Hematopoietic multipotent progenitor cell treated with erythropoietin and hydrocortisone succinate and interleukin-3 and kit ligand, for 17 days (in vitro differentiated cells): ENCODE measurements at regions not wholly inside any gene's neighbourhood (a gene's known extent, or its start where the extent isn't known, plus 50 kb on each side); places are given as distances from the start of the nearest gene placed in this dataset.

Experiments
- DNase-seq: peaks from one replicate; pipeline ENCODE4 v3.0.0-alpha.2; 2015; ENCODE audit warnings: low spot score

- DNase-seq, result no peak
These were observed 94.4 kb upstream of the HDAC4 start for GRCh38 chr2:239495175-239495574.

- no peak for DNase-seq
These were observed 93.8 kb upstream of the HDAC4 start for GRCh38 chr2:239494578-239494977.

GRCh38 chr2:239489481-239489880 lies 88.7 kb upstream of the HDAC4 start:
- DNase-seq, result no peak

GRCh38 chr2:239488125-239488524 lies 87.3 kb upstream of the HDAC4 start:
- no peak for DNase-seq

- no peak for DNase-seq
These were observed 86.5 kb upstream of the HDAC4 start for GRCh38 chr2:239487272-239487671.

GRCh38 chr2:239485622-239486021 lies 84.8 kb upstream of the HDAC4 start:
- DNase-seq, result no peak

GRCh38 chr2:239484571-239485355 lies 83.9 kb upstream of the HDAC4 start:
- no peak for DNase-seq

GRCh38 chr2:239482778-239483712 lies 82.2 kb upstream of the HDAC4 start:
- no peak for DNase-seq

GRCh38 chr2:239479471-239479870 lies 78.7 kb upstream of the HDAC4 start:
- no peak for DNase-seq

GRCh38 chr2:239477591-239477990 lies 76.8 kb upstream of the HDAC4 start:
- DNase-seq, result no peak

- no peak for DNase-seq
These were observed 76.2 kb upstream of the HDAC4 start for GRCh38 chr2:239476757-239477585.

GRCh38 chr2:239476029-239476756 lies 75.4 kb upstream of the HDAC4 start:
- no peak for DNase-seq

- no peak for DNase-seq
These were observed 74.6 kb upstream of the HDAC4 start for GRCh38 chr2:239475161-239476028.

GRCh38 chr2:239473211-239473805 lies 72.5 kb upstream of the HDAC4 start:
- no peak for DNase-seq

- DNase-seq, result no peak
These were observed 71.5 kb upstream of the HDAC4 start for GRCh38 chr2:239472235-239472775.

- DNase-seq, result no peak
These were observed 70.4 kb upstream of the HDAC4 start for GRCh38 chr2:239471011-239471792.

GRCh38 chr2:239470151-239470900 lies 69.5 kb upstream of the HDAC4 start:
- no peak for DNase-seq
